Endothelial cell (in vitro differentiated cells): ENCODE measurements at regions not wholly inside any gene's neighbourhood (a gene's known extent, or its start where the extent isn't known, plus 50 kb on each side); places are given as distances from the start of the nearest gene placed in this dataset.
"Not testable (repeated sequence)": the region's sequence is repeated elsewhere in the genome, so short reads cannot be mapped to it uniquely, and the experiment has no call there.

Experiments used
- DNase-seq: peaks from one replicate; pipeline ENCODE4 v3.0.0; 2021; ENCODE audit warnings: low spot score
- H3K27ac Mint-ChIP-seq: one replicate; pipeline ENCODE4 v1.8.0; 2021; ENCODE audit warnings: mixed read lengths, inconsistent platforms; ENCODE audit not compliant: unreplicated experiment
- H3K27me3 Mint-ChIP-seq: one replicate; pipeline ENCODE4 v1.8.0; 2021; ENCODE audit warnings: mild to moderate bottlenecking, moderate library complexity, mixed read lengths, inconsistent platforms; ENCODE audit not compliant: unreplicated experiment
- H3K36me3 Mint-ChIP-seq: one replicate; pipeline ENCODE4 v1.8.0; 2021; ENCODE audit warnings: mild to moderate bottlenecking, low read depth, mixed read lengths, inconsistent platforms; ENCODE audit not compliant: unreplicated experiment
- H3K4me1 Mint-ChIP-seq: one replicate; pipeline ENCODE4 v1.8.0; 2021; ENCODE audit warnings: mild to moderate bottlenecking, mixed read lengths, inconsistent platforms; ENCODE audit not compliant: unreplicated experiment
- H3K4me3 Mint-ChIP-seq: one replicate; pipeline ENCODE4 v1.8.0; 2021; ENCODE audit warnings: mild to moderate bottlenecking, mixed read lengths, inconsistent platforms; ENCODE audit not compliant: unreplicated experiment
- H3K9me3 Mint-ChIP-seq: one replicate; pipeline ENCODE4 v1.8.0; 2021; ENCODE audit warnings: mixed read lengths, inconsistent platforms; ENCODE audit not compliant: unreplicated experiment
- CTCF ChIP-seq: fragments of 200-600 bp; sonication (generic); IDR thresholded peaks from one replicate; pipeline ENCODE4 v1.5.0; 2021; ENCODE audit warnings: antibody characterized with exemption; ENCODE audit not compliant: unreplicated experiment

GRCh38 chr5:23419115-23419514 lies 88.3 kb upstream of the PRDM9 start:
- Mint-ChIP-seq H3K9me3 (no peaks in the 10 kb centered on the region), H3K27ac (no peak overlapping the region), H3K27me3 (peaks cover 4% of the 10 kb centered on the region), H3K4me1 (no peaks in the 10 kb centered on the region), H3K36me3 (no peaks in the 10 kb centered on the region), H3K4me3 (no peak overlapping the region)
- no peak for DNase-seq
- TF ChIP-seq CTCF: no peak

- no peak for DNase-seq
- H3K27me3 Mint-ChIP-seq: no peaks in the 10 kb centered on the region
- H3K27ac Mint-ChIP-seq: no peak overlapping the region
- H3K9me3 Mint-ChIP-seq: no peaks in the 10 kb centered on the region
- no peaks in the 10 kb centered on the region for H3K4me1 Mint-ChIP-seq
- no peaks in the 10 kb centered on the region for H3K36me3 Mint-ChIP-seq
- no peak overlapping the region for H3K4me3 Mint-ChIP-seq
- TF ChIP-seq CTCF: no peak
Measured at GRCh38 chr5:23412515-23412914, 94.9 kb upstream of the PRDM9 start.

- TF ChIP-seq CTCF: no peak
- H3K4me3 Mint-ChIP-seq: no peak overlapping the region
- DNase-seq: no peak
- H3K36me3 Mint-ChIP-seq: no peaks in the 10 kb centered on the region
- H3K27me3 Mint-ChIP-seq: no peaks in the 10 kb centered on the region
- H3K4me1 Mint-ChIP-seq: no peaks in the 10 kb centered on the region
- H3K9me3 Mint-ChIP-seq: no peaks in the 10 kb centered on the region
- H3K27ac Mint-ChIP-seq: no peak overlapping the region
Measured at GRCh38 chr5:23411994-23412393, 95.4 kb upstream of the PRDM9 start.

- no peak overlapping the region for H3K4me3 Mint-ChIP-seq
- DNase-seq: no peak
- no peaks in the 10 kb centered on the region for H3K36me3 Mint-ChIP-seq
- H3K4me1 Mint-ChIP-seq: no peaks in the 10 kb centered on the region
- no peaks in the 10 kb centered on the region for H3K27me3 Mint-ChIP-seq
- no peak for TF ChIP-seq CTCF
- no peaks in the 10 kb centered on the region for H3K9me3 Mint-ChIP-seq
- no peak overlapping the region for H3K27ac Mint-ChIP-seq
Measured at GRCh38 chr5:23411200-23411599, 96.2 kb upstream of the PRDM9 start.

- not testable (repeated sequence) for H3K27me3 Mint-ChIP-seq, DNase-seq, H3K9me3 Mint-ChIP-seq, H3K27ac Mint-ChIP-seq, H3K36me3 Mint-ChIP-seq, H3K4me3 Mint-ChIP-seq, H3K4me1 Mint-ChIP-seq
Measured at GRCh38 chr5:23410775-23411174, 96.6 kb upstream of the PRDM9 start.
